GM21825 (cell line): ENCODE measurements at regions not wholly inside any gene's neighbourhood (a gene's known extent, or its start where the extent isn't known, plus 50 kb on each side); places are given as distances from the start of the nearest gene placed in this dataset.
"Not testable (repeated sequence)": the region's sequence is repeated elsewhere in the genome, so short reads cannot be mapped to it uniquely, and the experiment has no call there.

ENCODE experiments used
- ATAC-seq: cut with Tn5 transposase; IDR thresholded peaks from one replicate; pipeline ENCODE4 v1.9.1; 2021; ENCODE audit warnings: mild to moderate bottlenecking, moderate library complexity; ENCODE audit not compliant: unreplicated experiment

DNA sequence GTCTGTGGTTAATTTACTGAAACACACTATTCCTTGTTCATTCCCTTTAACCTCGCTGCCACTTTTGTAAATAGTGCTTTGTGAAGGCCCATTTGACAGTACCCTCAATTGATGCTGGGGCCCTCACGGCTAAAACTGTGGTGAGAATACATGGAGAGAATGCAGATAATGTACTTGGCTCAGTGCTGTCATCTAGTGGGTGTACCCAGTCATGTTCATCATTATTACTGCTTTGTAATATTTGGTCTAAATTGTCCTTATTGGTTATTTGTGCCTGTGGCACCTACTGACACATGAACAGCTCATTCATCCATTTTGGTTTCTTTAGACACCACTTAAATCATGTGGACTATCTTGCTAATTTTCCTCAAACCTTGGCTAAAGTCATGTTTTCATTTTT lies 543.6 kb downstream of the EDEM1 start:
- no peak for ATAC-seq

DNA sequence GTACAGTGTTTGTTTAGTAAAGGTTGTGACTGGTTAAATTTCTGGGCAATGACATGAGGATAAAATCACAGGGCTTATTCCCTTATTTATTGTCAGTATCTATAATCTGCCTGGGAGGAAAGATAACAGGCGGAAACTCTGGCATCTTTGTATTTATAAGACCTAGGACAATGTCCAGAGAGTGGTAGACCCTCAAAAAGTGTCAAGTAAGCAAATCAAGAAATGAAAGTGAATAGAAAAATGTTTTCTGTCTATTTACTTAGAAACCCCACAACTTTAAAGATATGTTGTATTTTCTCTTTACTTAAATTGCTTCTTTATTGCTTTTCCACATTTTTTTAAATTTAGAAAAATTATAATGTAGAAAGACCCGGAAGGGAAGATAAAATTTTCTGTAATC lies 544.6 kb downstream of the EDEM1 start:
- ATAC-seq: no peak

DNA sequence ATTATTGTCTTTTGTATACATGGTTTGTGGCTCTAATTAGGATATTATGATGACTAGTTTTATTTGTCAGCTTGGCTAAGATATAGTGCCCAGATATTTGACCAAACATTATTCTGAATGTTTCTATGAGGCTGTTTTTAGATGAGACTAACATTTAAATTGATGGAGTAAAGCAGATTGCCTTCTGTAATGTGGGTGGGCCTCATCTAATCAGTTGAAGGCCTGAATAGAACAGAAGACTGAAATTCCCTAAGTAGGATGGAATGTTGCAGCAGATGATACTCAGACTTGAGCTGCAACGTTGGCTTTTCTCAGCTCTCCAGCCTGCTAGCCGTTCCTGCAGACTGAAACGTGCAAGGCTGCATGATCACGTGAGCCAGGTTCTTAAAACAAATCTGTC lies 546.5 kb downstream of the EDEM1 start:
- ATAC-seq: no peak

DNA sequence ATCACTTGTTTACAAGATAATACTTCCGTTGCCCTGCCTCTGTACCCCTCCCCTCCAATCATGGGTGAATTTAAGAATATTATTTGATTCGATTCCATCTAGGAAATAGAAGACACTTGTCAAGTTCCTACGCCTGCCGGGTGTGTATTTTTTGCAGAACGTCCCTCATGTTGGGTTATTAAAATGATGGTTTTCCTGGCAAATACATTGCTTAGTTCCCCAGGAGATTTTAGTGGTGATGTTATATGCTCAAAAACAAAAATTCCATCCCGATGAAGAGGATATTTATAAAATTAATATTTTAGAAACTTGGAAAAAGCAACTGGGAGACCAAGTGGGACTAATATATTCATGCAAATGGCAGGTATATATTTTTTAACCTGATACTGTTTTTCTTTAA lies 548.4 kb downstream of the EDEM1 start:
- no peak for ATAC-seq

DNA sequence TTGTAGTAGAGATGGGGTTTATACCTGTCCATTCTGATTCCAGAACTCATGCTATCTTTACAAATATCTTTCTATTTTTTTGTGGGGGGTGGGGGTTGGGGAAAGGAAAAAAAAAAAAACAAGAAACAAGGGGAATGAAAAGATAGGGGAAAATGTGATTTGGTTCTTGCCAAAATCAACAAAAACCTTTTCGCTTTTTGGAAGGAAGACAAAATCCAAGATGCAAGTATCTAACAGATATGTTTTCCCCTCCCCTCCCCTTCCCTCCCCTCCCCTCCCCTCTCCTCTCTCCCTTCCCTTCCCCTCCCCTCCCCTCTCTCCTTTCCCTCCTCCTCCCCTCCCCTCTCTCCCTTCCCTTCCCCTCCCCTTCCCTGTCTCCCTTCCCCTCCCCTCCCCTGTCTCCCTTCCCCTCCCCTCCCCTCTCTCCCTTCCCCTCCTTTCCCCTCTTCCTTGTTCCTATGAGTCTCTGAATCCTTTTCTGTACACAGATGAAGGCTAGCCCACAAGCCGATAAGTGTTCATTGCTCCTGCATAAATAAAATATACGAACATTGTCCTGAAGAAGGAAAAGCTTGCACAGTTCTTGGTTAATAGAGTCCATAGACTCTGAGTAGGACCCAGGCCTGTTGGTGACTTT lies 551.9 kb downstream of the EDEM1 start:
- no peak for ATAC-seq

DNA sequence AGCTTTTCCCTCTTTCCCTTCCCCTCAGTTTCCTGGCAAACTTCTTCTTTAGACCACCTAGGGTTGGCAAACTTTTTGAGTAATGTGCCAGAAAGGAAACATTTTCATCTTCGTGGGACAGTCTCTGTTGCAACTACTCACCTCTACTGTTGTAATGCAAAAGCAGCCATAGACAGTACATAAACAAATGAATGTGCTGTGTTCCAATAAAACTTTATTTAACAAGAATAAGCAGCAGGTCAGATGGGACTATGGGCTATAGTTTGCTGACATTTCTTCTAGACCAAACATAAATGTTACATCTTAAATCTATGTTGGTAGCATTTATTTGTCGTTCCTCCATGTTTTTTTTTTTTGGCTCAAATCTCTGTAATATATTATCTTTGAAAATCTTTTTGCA lies 552.4 kb downstream of the EDEM1 start:
- ATAC-seq: no peak

DNA sequence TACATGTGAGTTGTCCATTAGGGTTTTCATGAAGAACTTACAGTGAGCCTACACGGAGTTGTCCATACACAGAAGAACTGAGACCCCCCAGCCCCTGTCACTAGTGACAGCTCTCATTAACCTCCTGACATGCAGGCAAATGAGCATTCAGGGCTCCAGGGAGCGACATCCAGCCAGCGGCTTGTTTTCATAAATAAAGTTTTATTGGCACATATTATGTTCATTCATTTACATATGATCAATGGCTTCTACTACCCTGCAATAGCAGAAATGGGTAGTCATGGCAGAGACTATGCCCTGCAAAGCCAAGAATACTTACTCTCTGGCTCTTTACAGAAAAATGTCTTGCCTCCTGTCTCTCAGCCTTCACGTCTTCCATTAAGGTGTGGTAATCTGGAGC lies 553.5 kb downstream of the EDEM1 start:
- ATAC-seq: no peak

DNA sequence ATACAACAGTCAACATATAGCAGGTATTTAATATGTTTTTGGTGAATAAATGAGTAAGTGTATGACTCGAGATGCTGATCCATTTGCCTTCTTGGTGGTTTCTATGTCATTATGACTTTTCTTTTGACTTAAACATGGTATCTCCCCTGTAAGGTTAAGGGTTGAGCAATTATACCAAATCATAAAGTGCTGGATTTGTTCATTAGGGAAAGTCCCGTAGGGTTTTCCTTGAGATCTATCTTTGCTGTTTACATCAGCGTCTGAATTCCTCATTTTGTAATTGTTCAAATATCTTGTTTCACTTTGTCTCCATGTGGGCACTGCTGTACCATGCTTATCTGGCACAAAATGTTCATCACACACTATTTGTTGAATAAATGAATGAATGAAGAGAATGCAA lies 562.6 kb downstream of the EDEM1 start:
- ATAC-seq: no peak

DNA sequence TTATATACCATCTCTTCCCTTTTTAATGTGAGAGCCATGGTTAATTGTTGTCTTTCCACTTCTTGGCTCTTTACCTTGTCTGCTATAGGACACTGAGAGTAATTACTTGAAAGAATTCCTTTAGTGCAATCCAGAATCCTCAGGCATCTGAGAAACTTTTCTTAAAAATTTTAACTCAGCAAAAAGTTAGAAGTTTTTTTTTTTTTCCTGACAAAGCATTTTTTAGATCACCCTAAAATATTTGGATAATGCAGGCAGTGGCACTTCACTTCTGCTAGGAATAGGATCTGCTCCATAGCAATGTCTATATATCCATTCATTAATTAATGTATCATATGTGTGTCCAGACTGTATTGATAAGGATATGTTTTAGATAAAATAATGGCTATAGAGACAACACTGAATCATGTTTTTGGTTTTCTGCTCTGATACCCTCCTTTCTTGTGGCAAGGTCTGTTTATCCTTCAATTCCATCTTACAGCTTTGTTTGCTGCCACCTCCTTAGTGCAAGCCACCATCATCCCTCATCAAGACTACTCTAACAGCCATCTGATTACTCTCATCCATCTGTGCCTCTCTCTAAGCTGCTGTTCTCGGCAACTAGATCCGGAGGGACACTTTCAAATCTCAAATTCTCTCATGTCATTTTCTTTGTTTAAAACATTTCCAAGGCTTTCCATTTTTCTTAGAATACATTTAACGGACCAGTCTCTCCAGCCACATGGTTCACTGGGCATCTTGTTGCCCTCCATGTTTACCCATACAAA lies 563.5 kb downstream of the EDEM1 start:
- ATAC-seq: no peak

DNA sequence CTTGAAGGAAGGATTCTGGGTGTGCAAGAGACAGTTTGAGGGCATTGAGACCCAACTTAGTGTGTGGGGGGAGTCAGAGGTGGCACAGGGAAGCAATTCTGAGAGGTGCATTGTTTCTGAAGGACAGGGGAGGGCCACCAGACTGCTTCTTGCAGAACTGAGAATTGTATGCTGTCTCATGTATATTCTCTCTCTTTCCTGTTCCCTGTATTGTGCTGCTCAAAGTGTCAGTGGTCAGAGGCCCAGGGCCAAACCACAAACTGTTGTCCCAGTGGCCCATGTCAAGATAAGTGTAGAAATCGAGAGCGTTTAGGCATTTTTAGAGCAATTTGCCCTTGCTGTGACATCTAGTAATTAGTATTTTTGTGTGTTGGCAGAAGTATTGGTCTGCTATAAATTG lies 567.1 kb downstream of the EDEM1 start:
- no peak for ATAC-seq

DNA sequence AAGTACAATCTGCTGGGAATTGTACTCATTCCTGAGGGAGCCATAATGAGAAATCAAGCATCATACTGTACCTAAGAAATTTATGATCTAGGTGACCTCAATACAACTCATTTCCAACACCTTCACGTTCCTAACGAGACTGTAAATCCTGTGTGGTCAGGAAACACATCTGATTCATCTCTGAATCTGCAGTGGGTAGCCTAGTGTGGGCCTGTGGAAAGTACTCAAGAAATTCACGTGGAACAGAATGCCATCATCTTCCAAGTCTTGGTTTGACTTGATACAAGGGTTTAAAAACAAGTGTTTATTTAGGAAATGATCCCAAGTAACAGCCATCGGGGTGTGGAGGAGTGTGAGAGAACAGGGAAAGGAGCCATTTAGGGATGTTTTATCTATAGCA lies 568.9 kb downstream of the EDEM1 start:
- no peak for ATAC-seq

DNA sequence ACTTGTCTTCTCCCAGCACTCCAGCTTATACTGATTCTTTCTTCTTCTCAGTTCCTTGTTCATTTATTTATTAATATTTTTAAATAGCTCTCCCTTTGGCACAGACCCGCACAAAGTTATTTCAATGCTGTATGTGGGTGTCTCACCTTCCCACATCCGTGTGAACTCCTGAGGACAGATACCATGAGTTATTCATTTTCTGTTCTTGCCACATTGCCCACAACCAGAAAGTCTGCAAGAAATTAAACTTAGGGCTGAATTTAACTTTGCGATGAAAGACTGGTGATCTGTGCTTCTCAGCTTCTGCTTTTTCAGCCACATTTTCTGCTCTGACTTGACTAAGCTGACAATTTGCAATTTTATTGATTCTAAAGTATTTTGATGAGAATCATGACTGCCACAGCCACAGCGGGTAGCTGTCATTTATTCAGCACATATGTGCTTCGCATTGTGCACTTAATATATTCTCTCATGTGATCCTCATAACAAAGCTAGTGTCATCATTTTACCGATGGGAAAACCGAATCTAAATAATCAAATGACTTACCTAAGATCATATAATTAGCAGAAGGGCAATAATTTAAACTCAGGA lies 569.8 kb downstream of the EDEM1 start:
- ATAC-seq: no peak

DNA sequence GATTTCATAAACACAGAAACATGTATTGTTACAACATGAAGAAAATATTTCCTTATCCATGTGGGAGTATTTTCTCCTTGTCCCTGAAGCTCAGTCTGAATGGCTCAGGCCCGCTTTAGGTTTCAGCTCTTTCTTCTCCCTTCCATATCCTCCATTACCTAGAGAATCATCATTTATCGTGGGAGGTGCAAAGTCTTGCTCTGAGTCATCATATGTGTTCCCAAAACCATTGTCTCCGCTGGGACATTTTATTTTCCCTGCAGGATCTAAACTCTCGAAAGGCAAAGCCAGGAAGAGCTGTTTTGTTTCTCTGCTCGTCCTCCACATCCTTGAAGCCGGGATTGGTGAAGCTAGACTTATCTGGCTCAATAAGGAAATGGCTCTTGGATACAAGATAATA lies 571.2 kb downstream of the EDEM1 start:
- no peak for ATAC-seq

DNA sequence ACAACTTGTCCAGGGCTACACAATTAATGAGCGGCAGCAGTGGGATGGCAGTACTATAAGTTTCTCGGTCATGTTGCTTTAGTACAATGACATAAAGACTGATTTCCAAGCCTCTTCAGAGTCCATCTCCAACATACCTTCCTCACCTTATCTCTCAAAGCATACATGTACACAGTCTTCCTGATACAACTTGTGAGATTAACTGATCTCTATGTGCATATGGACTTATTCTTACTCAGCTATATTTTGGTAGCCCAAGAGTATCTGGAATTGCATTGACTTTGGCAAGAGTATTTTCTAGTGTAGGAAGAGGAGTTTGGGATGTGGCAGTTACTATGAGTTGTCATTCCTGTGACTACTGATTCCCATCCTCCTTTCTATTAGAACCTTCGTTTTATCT lies 575.0 kb downstream of the EDEM1 start:
- ATAC-seq: no peak

DNA sequence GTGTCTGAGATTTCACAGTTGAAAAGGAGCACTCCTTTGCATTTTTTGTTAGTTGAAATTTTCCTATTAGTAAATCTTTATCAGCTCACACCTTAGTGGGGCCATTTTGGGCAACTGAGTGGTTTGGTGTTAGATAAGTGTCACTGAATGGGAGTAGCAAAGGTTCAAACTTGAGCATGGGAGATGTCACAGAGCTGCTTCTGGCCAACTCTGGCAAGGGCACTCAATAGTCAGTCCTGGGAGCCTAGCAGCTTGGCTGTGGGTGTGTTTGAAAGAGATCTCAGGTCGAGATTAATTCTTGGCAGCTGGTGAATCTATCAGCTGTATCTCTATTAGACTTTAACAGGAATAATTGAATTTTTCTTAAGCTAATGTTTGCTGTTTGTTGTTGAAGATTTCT lies 579.3 kb downstream of the EDEM1 start:
- no peak for ATAC-seq

DNA sequence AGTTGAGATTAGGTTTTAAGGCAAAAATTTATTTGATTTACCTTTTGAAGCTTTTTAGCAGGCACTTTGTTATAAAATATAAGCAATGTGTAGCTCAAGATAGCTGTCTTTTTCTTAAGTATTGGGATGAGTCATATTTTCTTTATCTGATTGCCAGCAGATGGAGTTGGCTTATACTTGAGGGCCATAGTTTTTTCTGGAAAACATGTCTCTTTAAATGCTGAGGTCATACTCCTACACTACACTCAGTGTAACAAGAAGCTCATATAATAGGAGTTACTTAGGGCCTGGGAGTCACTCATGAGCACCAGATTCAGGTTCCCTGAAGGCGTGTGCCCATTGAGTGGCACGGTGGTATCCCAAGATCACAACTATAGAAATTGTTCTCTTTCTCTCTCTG lies 579.8 kb downstream of the EDEM1 start:
- no peak for ATAC-seq

DNA sequence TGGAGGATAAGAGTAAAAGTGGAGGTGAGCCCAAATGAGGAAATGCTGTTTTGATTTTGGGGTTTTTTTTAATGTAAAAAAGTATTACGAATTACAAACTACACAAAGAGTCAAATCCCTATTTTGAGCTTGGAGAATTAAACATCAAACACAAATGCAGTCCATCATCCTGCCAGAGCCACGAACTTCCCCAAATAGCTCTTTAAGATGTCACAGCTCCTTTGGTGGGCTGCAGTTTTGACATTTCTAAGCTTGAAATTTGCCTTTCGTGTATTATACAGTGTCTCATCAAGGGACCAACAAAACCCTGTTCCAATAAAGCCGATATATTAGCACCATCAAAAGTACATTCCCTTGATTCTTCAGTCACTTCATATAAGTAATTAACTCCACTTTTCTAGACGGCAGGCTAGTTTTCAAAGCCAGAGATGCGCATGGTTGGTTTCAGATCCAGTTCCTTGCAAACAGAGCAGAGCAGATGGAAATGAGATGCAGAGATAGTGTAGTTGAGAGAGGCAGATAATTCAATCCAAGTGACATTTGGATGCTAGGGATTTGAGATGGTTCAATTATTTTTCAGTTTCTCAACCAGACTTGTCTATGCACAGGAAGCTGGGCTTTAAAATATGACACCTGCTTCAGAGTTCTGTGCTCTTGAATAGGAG lies 580.9 kb downstream of the EDEM1 start:
- no peak for ATAC-seq

DNA sequence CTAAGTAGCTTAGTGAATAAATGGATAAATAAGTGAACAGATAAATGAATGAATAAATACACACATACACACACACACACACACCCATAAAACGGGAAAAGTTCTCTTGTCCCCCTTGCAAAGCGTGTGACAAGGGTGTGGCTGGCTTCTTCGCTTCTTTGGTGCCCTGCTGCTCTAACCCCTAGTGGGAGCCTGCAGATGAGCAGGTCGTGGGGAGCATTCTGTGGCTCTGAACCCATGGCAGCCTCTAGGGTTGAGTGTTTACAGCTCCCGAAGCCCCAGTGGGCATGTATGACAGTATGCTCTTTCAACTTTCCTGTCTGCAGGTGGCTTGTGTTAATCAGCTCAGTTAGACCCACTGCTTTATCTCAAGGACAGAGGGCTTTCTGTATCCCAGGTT lies 582.3 kb downstream of the EDEM1 start:
- no peak for ATAC-seq

DNA sequence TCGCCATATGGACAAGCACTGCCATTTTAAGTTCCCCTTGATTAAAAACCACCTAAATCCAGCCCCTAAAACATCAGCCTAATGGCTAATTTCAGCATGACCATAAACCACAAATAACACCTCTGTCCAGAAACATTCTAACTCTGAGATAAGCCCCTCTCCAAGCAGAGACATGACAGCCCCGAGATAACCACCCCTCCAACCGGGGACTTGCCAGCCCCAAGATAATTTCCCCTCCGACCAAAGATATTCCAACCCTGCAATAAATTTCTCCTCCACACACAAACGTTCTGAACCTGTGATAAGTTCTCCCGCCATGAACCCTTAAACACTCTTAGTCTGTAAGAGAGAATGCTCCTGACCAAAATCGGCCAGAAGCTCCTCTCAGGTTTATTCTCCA lies 586.8 kb downstream of the EDEM1 start:
- ATAC-seq: no peak

DNA sequence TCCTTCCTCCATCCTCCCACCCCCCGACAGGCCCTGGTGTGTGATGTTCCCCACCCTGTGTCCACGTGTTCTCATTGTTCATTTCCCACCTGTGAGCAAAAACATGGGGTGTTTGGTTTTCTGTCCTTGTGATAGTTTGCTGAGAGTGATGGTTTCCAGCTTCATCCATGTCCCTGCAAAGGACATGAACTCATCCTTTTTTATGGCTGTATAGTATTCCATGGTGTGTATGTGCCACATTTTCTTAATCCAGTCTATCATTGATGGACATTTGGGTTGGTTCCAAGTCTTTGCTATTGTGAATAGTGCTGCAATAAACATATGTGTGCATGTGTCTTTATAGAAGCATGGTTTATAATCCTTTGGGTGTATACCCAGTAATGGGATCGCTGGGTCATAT lies 587.6 kb downstream of the EDEM1 start:
- ATAC-seq: not testable (repeated sequence)

DNA sequence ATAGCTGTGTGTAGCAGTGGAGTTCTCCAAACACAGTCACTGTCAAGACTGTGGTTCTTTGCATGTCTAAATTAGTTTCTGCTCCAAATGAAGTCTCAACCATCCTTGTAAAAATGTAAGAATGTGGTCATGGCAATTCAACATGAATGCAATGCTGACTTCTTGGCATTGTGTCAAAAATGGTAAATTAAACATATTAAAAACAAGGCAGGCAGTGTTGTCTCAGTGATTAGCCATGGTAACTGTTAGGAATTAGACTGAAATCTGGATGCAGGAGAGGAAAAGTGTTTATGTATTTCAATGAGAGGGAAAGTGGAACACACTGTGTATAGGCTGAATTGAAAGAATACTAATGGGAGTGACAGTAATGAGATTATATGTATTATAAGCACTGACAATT lies 597.2 kb downstream of the EDEM1 start:
- no peak for ATAC-seq
